ENCODE measurements at regions not wholly inside any gene's neighbourhood (a gene's known extent, or its start where the extent isn't known, plus 50 kb on each side); places are given as distances from the start of the nearest gene placed in this dataset.
"Not testable (repeated sequence)": the region's sequence is repeated elsewhere in the genome, so short reads cannot be mapped to it uniquely, and the experiment has no call there.

- TF ChIP-seq CTCF (IDR thresholded peaks at IDR 0.05; ENCODE audit: borderline replicate concordance, control extremely low read depth, extremely low read depth, insufficient read depth, missing control alignments) = no peak
- in situ Hi-C loops (cut with MboI; ENCODE audit: low sequenced_read_pairs, unreplicated experiment) = no loop called here
- DNase-seq (ENCODE audit: low spot score) = no peak
Observed at GRCh38 chr3:59237121-59237520, 187.3 kb upstream of the CFAP20DC start.

GRCh38 chr3:59235634-59236012 lies 185.8 kb upstream of the CFAP20DC start:
- TF ChIP-seq CTCF (IDR thresholded peaks at IDR 0.05; ENCODE audit: borderline replicate concordance, control extremely low read depth, extremely low read depth, insufficient read depth, missing control alignments) = no peak
- in situ Hi-C loops (cut with MboI; ENCODE audit: low sequenced_read_pairs, unreplicated experiment) = no loop called here
- peak; percentile 49 for DNase-seq (ENCODE audit: low spot score)

GRCh38 chr3:59234884-59235633 lies 185.2 kb upstream of the CFAP20DC start:
- DNase-seq (ENCODE audit: low spot score) = no peak
- in situ Hi-C loops (cut with MboI; ENCODE audit: low sequenced_read_pairs, unreplicated experiment) = no loop called here
- TF ChIP-seq CTCF (IDR thresholded peaks at IDR 0.05; ENCODE audit: borderline replicate concordance, control extremely low read depth, extremely low read depth, insufficient read depth, missing control alignments) = no peak

- in situ Hi-C loops (cut with MboI; ENCODE audit: low sequenced_read_pairs, unreplicated experiment); DNase-seq (ENCODE audit: low spot score): not testable (repeated sequence)
Observed at GRCh38 chr3:59230379-59230778, 180.6 kb upstream of the CFAP20DC start.

- no peak for TF ChIP-seq CTCF (IDR thresholded peaks at IDR 0.05; ENCODE audit: borderline replicate concordance, control extremely low read depth, extremely low read depth, insufficient read depth, missing control alignments)
- DNase-seq (ENCODE audit: low spot score) = no peak
- in situ Hi-C loops (cut with MboI; ENCODE audit: low sequenced_read_pairs, unreplicated experiment) = loop anchor here (10.0 kb wide), 2 partner anchors 361 to 641 kb away; no protein-coding TSS in a partner anchor
Observed at GRCh38 chr3:59213860-59214259, 164.0 kb upstream of the CFAP20DC start.

GRCh38 chr3:59212128-59212779 lies 162.4 kb upstream of the CFAP20DC start:
- in situ Hi-C loops (cut with MboI; ENCODE audit: low sequenced_read_pairs, unreplicated experiment) = loop anchor here (10.0 kb wide), 2 partner anchors 363 to 643 kb away; no protein-coding TSS in a partner anchor
- DNase-seq (ENCODE audit: low spot score) = peak; percentile 53
- TF ChIP-seq CTCF (IDR thresholded peaks at IDR 0.05; ENCODE audit: borderline replicate concordance, control extremely low read depth, extremely low read depth, insufficient read depth, missing control alignments) = peak; percentile 43

- in situ Hi-C loops (cut with MboI; ENCODE audit: low sequenced_read_pairs, unreplicated experiment) = loop anchor here (10.0 kb wide), 2 partner anchors 365 to 645 kb away; no protein-coding TSS in a partner anchor
- DNase-seq (ENCODE audit: low spot score) = no peak
- no peak for TF ChIP-seq CTCF (IDR thresholded peaks at IDR 0.05; ENCODE audit: borderline replicate concordance, control extremely low read depth, extremely low read depth, insufficient read depth, missing control alignments)
Observed at GRCh38 chr3:59210260-59210659, 160.4 kb upstream of the CFAP20DC start.
